HEK293 (cell line): ENCODE measurements at regions not wholly inside any gene's neighbourhood (a gene's known extent, or its start where the extent isn't known, plus 50 kb on each side); places are given as distances from the start of the nearest gene placed in this dataset.

Experiments used
- EGR2 ChIP-seq: fragments of 450-650 bp; formaldehyde crosslinking; IDR thresholded peaks from 2 replicates; pipeline ENCODE4 v1.5.1; 2016; ENCODE audit warnings: low read depth, missing biosample characterization, missing genetic modification characterization
- FEZF1 ChIP-seq: fragments of 450-650 bp; formaldehyde crosslinking; IDR thresholded peaks from 2 replicates; pipeline ENCODE4 v1.5.1; 2016; ENCODE audit warnings: missing biosample characterization, missing genetic modification characterization
- HOXA7 ChIP-seq: sonication (generic); formaldehyde crosslinking; IDR thresholded peaks from 2 replicates; pipeline ENCODE4 v1.8.1; 2022; ENCODE audit warnings: missing genetic modification reagents, borderline replicate concordance
- MEIS1 ChIP-seq: sonication (generic); formaldehyde crosslinking; IDR thresholded peaks from 2 replicates; pipeline ENCODE4 v1.8.1; 2022; ENCODE audit warnings: missing genetic modification reagents, mild to moderate bottlenecking, borderline replicate concordance
- OVOL3 ChIP-seq: fragments of 450-650 bp; formaldehyde crosslinking; IDR thresholded peaks from 2 replicates; pipeline ENCODE4 v1.5.1; 2016; ENCODE audit warnings: missing biosample characterization, missing genetic modification characterization
- REPIN1 ChIP-seq: fragments of 450-650 bp; formaldehyde crosslinking; IDR thresholded peaks from 2 replicates; pipeline ENCODE4 v1.5.1; 2017; ENCODE audit warnings: missing biosample characterization, missing genetic modification characterization, low read depth
- TCF7L2 ChIP-seq: IDR thresholded peaks from 2 replicates; pipeline ENCODE4 v1.6.1; 2011; ENCODE audit warnings: low read depth, mild to moderate bottlenecking, inconsistent platforms, low read length, moderate library complexity, borderline replicate concordance
- ZBTB17 ChIP-seq: fragments of 450-650 bp; formaldehyde crosslinking; IDR thresholded peaks from 2 replicates; pipeline ENCODE4 v1.5.1; 2016; ENCODE audit warnings: missing biosample characterization, missing genetic modification characterization
- ZBTB7A ChIP-seq: fragments of 450-650 bp; formaldehyde crosslinking; IDR thresholded peaks from 2 replicates; pipeline ENCODE4 v1.5.1; 2016; ENCODE audit warnings: low read depth, missing biosample characterization, missing genetic modification characterization
- ZFHX2 ChIP-seq: fragments of 450-650 bp; formaldehyde crosslinking; conservative IDR thresholded peaks from 2 replicates; pipeline ENCODE4 v1.5.1; 2016; ENCODE audit warnings: missing biosample characterization, missing genetic modification characterization
- ZNF140 ChIP-seq: fragments of 450-650 bp; formaldehyde crosslinking; IDR thresholded peaks from 2 replicates; pipeline ENCODE4 v1.5.1; 2016; ENCODE audit warnings: missing biosample characterization, missing genetic modification characterization
- ZNF155 ChIP-seq: fragments of 450-650 bp; formaldehyde crosslinking; IDR thresholded peaks from 2 replicates; pipeline ENCODE4 v1.5.1; 2016; ENCODE audit warnings: missing biosample characterization, missing genetic modification characterization
- ZNF2 ChIP-seq: fragments of 450-650 bp; formaldehyde crosslinking; IDR thresholded peaks from 2 replicates; pipeline ENCODE4 v1.5.1; 2016; ENCODE audit warnings: missing biosample characterization, missing genetic modification characterization
- ZNF214 ChIP-seq: fragments of 450-650 bp; formaldehyde crosslinking; IDR thresholded peaks from 2 replicates; pipeline ENCODE4 v1.5.1; 2017; ENCODE audit warnings: missing biosample characterization, mild to moderate bottlenecking, missing genetic modification characterization, borderline replicate concordance
- ZNF223 ChIP-seq: fragments of 450-650 bp; formaldehyde crosslinking; IDR thresholded peaks from 2 replicates; pipeline ENCODE4 v1.5.1; 2016; ENCODE audit warnings: missing biosample characterization, missing genetic modification characterization
- ZNF23 ChIP-seq: fragments of 450-650 bp; formaldehyde crosslinking; IDR thresholded peaks from 2 replicates; pipeline ENCODE4 v1.5.1; 2016; ENCODE audit warnings: missing biosample characterization, missing genetic modification characterization, borderline replicate concordance
- ZNF248 ChIP-seq: fragments of 450-650 bp; formaldehyde crosslinking; IDR thresholded peaks from 2 replicates; pipeline ENCODE4 v1.5.1; 2017; ENCODE audit warnings: missing biosample characterization, missing genetic modification characterization
- ZNF292 ChIP-seq: fragments of 450-650 bp; formaldehyde crosslinking; IDR thresholded peaks from 2 replicates; pipeline ENCODE4 v1.5.1; 2016; ENCODE audit warnings: low read depth, missing biosample characterization, missing genetic modification characterization, borderline replicate concordance
- ZNF350 ChIP-seq: fragments of 450-650 bp; formaldehyde crosslinking; IDR thresholded peaks from 2 replicates; pipeline ENCODE4 v1.5.0; 2017; ENCODE audit warnings: missing biosample characterization, mild to moderate bottlenecking, missing genetic modification characterization
- ZNF529 ChIP-seq: fragments of 450-650 bp; formaldehyde crosslinking; IDR thresholded peaks from 2 replicates; pipeline ENCODE4 v1.5.1; 2017; ENCODE audit warnings: missing genetic modification characterization, missing biosample characterization; ENCODE audit not compliant: insufficient replicate concordance
- ZNF610 ChIP-seq: fragments of 450-650 bp; formaldehyde crosslinking; IDR thresholded peaks from 2 replicates; pipeline ENCODE4 v1.5.1; 2016; ENCODE audit warnings: missing biosample characterization, missing genetic modification characterization, borderline replicate concordance
- ZNF621 ChIP-seq: fragments of 450-650 bp; formaldehyde crosslinking; IDR thresholded peaks from 2 replicates; pipeline ENCODE4 v1.5.1; 2017; ENCODE audit warnings: missing biosample characterization, missing genetic modification characterization
- ZNF624 ChIP-seq: fragments of 450-650 bp; formaldehyde crosslinking; IDR thresholded peaks from 2 replicates; pipeline ENCODE4 v1.5.1; 2017; ENCODE audit warnings: missing biosample characterization, missing genetic modification characterization
- TF ChIP-seq, protein P1 (sequence below): fragments of 450-650 bp; formaldehyde crosslinking; IDR thresholded peaks from 2 replicates; pipeline ENCODE4 v1.5.1; 2016; ENCODE audit warnings: missing biosample characterization, missing genetic modification characterization
- TF ChIP-seq, protein P2 (sequence below): fragments of 450-650 bp; formaldehyde crosslinking; IDR thresholded peaks from 2 replicates; pipeline ENCODE4 v1.5.1; 2016; ENCODE audit warnings: missing biosample characterization, missing genetic modification characterization, low read depth
- TF ChIP-seq, protein P3 (sequence below): fragments of 450-650 bp; formaldehyde crosslinking; optimal IDR thresholded peaks from 2 replicates; pipeline ENCODE3; 2016; ENCODE audit warnings: missing biosample characterization, mild to moderate bottlenecking, missing genetic modification characterization
- TF ChIP-seq, protein P4 (sequence below): fragments of 450-650 bp; formaldehyde crosslinking; IDR thresholded peaks from 2 replicates; pipeline ENCODE4 v1.5.1; 2016; ENCODE audit warnings: missing biosample characterization, missing genetic modification characterization
- TF ChIP-seq, protein P5 (sequence below): fragments of 450-650 bp; formaldehyde crosslinking; IDR thresholded peaks from 2 replicates; pipeline ENCODE4 v1.5.1; 2016; ENCODE audit warnings: missing biosample characterization, missing genetic modification characterization
- TF ChIP-seq, protein P6 (sequence below): fragments of 450-650 bp; formaldehyde crosslinking; IDR thresholded peaks from 2 replicates; pipeline ENCODE4 v1.5.1; 2016; ENCODE audit warnings: missing biosample characterization, missing genetic modification characterization
- TF ChIP-seq, protein P7 (sequence below): fragments of 450-650 bp; formaldehyde crosslinking; IDR thresholded peaks from 2 replicates; pipeline ENCODE4 v1.5.1; 2016; ENCODE audit warnings: missing biosample characterization, missing genetic modification characterization

DNA sequence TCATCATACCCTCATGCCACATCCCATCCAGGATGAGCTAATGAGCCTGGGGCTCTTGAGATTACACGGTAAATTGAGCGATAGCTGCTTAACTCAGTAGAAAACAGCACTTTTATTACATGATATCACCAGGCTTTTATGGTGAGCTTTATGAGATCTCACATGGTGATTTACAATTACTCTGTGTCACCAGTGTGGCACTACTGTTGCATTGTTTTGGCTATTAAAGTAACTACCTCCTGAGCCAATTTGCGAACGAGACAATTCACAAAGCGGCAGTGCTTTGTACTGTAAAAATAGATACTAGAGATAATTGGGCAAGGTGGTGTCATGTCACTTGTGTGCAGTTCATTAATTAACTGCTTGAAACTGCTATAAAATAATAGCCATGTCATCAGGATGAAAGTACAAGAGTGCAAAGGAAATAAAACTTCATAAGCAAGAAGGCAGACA is 767.7 kb upstream of the ADGRL2 start (continued):
- TF ChIP-seq, protein P1, sequence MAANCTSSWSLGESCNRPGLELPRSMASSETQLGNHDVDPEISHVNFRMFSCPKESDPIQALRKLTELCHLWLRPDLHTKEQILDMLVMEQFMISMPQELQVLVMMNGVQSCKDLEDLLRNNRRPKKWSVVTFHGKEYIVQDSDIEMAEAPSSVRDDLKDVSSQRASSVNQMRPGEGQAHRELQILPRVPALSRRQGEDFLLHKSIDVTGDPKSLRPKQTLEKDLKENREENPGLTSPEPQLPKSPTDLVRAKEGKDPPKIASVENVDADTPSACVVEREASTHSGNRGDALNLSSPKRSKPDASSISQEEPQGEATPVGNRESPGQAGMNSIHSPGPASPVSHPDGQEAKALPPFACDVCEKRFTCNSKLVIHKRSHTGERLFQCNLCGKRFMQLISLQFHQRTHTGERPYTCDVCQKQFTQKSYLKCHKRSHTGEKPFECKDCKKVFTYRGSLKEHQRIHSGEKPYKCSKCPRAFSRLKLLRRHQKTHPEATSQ (tag by site-specific recombination) = no peak
- TF ChIP-seq ZNF214 = no peak
- TF ChIP-seq, protein P2, sequence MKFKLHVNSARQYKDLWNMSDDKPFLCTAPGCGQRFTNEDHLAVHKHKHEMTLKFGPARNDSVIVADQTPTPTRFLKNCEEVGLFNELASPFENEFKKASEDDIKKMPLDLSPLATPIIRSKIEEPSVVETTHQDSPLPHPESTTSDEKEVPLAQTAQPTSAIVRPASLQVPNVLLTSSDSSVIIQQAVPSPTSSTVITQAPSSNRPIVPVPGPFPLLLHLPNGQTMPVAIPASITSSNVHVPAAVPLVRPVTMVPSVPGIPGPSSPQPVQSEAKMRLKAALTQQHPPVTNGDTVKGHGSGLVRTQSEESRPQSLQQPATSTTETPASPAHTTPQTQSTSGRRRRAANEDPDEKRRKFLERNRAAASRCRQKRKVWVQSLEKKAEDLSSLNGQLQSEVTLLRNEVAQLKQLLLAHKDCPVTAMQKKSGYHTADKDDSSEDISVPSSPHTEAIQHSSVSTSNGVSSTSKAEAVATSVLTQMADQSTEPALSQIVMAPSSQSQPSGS (tag by site-specific recombination) = peak; percentile 96
- TF ChIP-seq, protein P3, sequence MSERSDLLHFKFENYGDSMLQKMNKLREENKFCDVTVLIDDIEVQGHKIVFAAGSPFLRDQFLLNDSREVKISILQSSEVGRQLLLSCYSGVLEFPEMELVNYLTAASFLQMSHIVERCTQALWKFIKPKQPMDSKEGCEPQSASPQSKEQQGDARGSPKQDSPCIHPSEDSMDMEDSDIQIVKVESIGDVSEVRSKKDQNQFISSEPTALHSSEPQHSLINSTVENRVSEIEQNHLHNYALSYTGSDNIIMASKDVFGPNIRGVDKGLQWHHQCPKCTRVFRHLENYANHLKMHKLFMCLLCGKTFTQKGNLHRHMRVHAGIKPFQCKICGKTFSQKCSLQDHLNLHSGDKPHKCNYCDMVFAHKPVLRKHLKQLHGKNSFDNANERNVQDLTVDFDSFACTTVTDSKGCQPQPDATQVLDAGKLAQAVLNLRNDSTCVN (tag by site-specific recombination) = no peak
- peak; percentile 97 for TF ChIP-seq OVOL3 (tag by site-specific recombination)
- peak; percentile 99 for TF ChIP-seq TCF7L2
- peak; percentile 99 for TF ChIP-seq FEZF1 (tag by site-specific recombination)
- TF ChIP-seq ZNF2 (tag by site-specific recombination) = peak; percentile 73
- no peak for TF ChIP-seq ZNF248
- TF ChIP-seq REPIN1 (tag by site-specific recombination) = no peak
- TF ChIP-seq ZNF624 (tag by site-specific recombination) = no peak
- TF ChIP-seq ZNF155 = no peak
- TF ChIP-seq MEIS1 (CRISPR knock-in tag) = no peak
- no peak for TF ChIP-seq ZFHX2 (tag by site-specific recombination)
- TF ChIP-seq ZNF140 (tag by site-specific recombination) = no peak
- TF ChIP-seq ZNF350 = no peak
- TF ChIP-seq EGR2 (tag by site-specific recombination) = no peak
- no peak for TF ChIP-seq ZNF292
- TF ChIP-seq ZNF610 = peak; percentile 84
- TF ChIP-seq, protein P4, sequence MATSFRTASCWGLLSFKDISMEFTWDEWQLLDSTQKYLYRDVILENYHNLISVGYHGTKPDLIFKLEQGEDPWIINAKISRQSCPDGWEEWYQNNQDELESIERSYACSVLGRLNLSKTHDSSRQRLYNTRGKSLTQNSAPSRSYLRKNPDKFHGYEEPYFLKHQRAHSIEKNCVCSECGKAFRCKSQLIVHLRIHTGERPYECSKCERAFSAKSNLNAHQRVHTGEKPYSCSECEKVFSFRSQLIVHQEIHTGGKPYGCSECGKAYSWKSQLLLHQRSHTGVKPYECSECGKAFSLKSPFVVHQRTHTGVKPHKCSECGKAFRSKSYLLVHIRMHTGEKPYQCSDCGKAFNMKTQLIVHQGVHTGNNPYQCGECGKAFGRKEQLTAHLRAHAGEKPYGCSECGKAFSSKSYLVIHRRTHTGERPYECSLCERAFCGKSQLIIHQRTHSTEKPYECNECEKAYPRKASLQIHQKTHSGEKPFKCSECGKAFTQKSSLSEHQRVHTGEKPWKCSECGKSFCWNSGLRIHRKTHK = no peak
- TF ChIP-seq, protein P5, sequence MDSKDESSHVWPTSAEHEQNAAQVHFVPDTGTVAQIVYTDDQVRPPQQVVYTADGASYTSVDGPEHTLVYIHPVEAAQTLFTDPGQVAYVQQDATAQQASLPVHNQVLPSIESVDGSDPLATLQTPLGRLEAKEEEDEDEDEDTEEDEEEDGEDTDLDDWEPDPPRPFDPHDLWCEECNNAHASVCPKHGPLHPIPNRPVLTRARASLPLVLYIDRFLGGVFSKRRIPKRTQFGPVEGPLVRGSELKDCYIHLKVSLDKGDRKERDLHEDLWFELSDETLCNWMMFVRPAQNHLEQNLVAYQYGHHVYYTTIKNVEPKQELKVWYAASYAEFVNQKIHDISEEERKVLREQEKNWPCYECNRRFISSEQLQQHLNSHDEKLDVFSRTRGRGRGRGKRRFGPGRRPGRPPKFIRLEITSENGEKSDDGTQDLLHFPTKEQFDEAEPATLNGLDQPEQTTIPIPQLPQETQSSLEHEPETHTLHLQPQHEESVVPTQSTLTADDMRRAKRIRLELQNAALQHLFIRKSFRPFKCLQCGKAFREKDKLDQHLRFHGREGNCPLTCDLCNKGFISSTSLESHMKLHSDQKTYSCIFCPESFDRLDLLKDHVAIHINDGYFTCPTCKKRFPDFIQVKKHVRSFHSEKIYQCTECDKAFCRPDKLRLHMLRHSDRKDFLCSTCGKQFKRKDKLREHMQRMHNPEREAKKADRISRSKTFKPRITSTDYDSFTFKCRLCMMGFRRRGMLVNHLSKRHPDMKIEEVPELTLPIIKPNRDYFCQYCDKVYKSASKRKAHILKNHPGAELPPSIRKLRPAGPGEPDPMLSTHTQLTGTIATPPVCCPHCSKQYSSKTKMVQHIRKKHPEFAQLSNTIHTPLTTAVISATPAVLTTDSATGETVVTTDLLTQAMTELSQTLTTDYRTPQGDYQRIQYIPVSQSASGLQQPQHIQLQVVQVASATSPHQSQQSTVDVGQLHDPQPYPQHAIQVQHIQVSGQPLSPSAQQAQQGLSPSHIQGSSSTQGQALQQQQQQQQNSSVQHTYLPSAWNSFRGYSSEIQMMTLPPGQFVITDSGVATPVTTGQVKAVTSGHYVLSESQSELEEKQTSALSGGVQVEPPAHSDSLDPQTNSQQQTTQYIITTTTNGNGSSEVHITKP (tag by site-specific recombination) = no peak
- TF ChIP-seq, protein P6, sequence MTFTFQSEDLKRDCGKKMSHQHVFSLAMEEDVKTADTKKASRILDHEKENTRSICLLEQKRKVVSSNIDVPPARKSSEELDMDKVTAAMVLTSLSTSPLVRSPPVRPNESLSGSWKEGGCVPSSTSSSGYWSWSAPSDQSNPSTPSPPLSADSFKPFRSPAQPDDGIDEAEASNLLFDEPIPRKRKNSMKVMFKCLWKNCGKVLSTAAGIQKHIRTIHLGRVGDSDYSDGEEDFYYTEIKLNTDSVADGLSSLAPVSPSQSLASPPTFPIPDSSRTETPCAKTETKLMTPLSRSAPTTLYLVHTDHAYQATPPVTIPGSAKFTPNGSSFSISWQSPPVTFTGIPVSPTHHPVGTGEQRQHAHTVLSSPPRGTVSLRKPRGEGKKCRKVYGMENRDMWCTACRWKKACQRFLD = no peak
- TF ChIP-seq ZBTB17 = peak; percentile 79; the same call in 1 of the 2 replicates
- TF ChIP-seq ZBTB7A (tag by site-specific recombination) = 0 out of 2 replicates have a peak, but pooled peaks have one; percentile 38
- TF ChIP-seq ZNF529 (tag by site-specific recombination) = peak; percentile 29
- no peak for TF ChIP-seq HOXA7 (CRISPR knock-in tag)
- TF ChIP-seq ZNF621 (tag by site-specific recombination) = no peak
- TF ChIP-seq, protein P7, sequence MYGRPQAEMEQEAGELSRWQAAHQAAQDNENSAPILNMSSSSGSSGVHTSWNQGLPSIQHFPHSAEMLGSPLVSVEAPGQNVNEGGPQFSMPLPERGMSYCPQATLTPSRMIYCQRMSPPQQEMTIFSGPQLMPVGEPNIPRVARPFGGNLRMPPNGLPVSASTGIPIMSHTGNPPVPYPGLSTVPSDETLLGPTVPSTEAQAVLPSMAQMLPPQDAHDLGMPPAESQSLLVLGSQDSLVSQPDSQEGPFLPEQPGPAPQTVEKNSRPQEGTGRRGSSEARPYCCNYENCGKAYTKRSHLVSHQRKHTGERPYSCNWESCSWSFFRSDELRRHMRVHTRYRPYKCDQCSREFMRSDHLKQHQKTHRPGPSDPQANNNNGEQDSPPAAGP = peak; percentile 81
- no peak for TF ChIP-seq ZNF223 (tag by site-specific recombination)
- no peak for TF ChIP-seq ZNF23 (tag by site-specific recombination)
